Type B pancreatic cell (in vitro differentiated cells): ENCODE measurements at regions not wholly inside any gene's neighbourhood (a gene's known extent, or its start where the extent isn't known, plus 50 kb on each side); places are given as distances from the start of the nearest gene placed in this dataset.

Experiments
- DNase-seq: peaks from one replicate; pipeline ENCODE4 v3.0.0; 2021; ENCODE audit warnings: mixed read lengths; ENCODE audit not compliant: unreplicated experiment; ENCODE audit errors: extremely low spot score
- H3K27ac Mint-ChIP-seq: 2 replicates; pipeline ENCODE4 v1.8.0; 2021; ENCODE audit warnings: mild to moderate bottlenecking, mixed read lengths
- H3K27me3 Mint-ChIP-seq: 2 replicates; pipeline ENCODE4 v1.8.0; 2021; ENCODE audit warnings: mixed read lengths
- H3K36me3 Mint-ChIP-seq: 2 replicates; pipeline ENCODE4 v1.8.0; 2021; ENCODE audit warnings: mixed read lengths
- H3K4me1 Mint-ChIP-seq: one replicate; pipeline ENCODE4 v1.8.0; 2021; ENCODE audit warnings: mixed read lengths; ENCODE audit not compliant: unreplicated experiment
- H3K4me3 Mint-ChIP-seq: 2 replicates; pipeline ENCODE4 v1.8.0; 2021; ENCODE audit warnings: mild to moderate bottlenecking, mixed read lengths
- H3K9me3 Mint-ChIP-seq: 2 replicates; pipeline ENCODE4 v1.8.0; 2021; ENCODE audit warnings: mixed read lengths
- TF ChIP-seq, protein P1 (sequence below): fragments of 200-600 bp; sonication (generic); conservative IDR thresholded peaks from 2 replicates; pipeline ENCODE4 v1.5.0; 2021; ENCODE audit warnings: antibody characterized with exemption, mild to moderate bottlenecking

DNA sequence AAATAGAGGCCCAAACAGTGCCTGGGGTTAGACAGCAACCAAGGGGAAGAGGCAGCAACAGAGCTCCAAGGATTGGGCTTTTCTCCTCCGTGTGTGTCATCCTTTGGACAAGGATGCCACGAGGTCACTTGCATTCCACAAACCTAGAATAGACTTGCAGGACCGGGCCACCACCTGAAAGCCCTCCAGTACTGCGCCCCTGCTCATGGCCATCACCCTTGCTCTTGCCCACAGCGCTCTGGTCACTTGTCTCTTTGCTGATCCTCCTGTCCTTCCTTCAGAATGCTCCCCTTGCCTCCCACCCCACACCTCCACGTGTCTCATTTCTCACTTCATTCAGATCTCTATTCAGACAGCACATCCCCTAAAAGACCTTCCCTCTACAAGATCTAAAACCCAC is 247.4 kb downstream of the MATN1 start:
- Mint-ChIP-seq H3K36me3 (no peaks in the 10 kb centered on the region), H3K4me1 (peaks cover 7% of the 10 kb centered on the region), H3K4me3 (no peak overlapping the region), H3K9me3 (no peaks in the 10 kb centered on the region), H3K27me3 (peaks cover 28% of the 10 kb centered on the region), H3K27ac (no peak overlapping the region)
- TF ChIP-seq, protein P1, sequence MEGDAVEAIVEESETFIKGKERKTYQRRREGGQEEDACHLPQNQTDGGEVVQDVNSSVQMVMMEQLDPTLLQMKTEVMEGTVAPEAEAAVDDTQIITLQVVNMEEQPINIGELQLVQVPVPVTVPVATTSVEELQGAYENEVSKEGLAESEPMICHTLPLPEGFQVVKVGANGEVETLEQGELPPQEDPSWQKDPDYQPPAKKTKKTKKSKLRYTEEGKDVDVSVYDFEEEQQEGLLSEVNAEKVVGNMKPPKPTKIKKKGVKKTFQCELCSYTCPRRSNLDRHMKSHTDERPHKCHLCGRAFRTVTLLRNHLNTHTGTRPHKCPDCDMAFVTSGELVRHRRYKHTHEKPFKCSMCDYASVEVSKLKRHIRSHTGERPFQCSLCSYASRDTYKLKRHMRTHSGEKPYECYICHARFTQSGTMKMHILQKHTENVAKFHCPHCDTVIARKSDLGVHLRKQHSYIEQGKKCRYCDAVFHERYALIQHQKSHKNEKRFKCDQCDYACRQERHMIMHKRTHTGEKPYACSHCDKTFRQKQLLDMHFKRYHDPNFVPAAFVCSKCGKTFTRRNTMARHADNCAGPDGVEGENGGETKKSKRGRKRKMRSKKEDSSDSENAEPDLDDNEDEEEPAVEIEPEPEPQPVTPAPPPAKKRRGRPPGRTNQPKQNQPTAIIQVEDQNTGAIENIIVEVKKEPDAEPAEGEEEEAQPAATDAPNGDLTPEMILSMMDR, result no peak
- DNase-seq, result no peak

DNA sequence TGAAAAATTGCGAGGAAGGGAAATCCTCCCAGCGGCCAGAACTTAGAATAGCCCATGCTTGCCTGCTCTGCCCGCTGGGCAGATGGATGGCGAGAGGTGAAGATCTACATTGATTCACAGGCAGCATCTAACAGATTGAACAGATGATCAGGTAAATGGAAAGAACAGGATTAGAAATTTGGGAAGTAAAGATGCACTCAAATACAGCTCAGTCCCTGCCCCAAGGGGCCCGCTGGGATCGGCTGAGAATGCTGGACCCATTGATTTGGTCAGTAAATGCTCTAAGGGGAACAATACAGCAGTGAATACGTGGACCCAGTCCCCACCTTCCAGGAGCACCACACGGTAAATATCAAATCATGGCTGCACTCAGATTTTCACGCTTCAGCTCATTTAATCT is 248.2 kb downstream of the MATN1 start:
- Mint-ChIP-seq H3K27ac (no peak overlapping the region), H3K4me3 (no peak overlapping the region), H3K36me3 (no peaks in the 10 kb centered on the region), H3K4me1 (peaks cover 7% of the 10 kb centered on the region), H3K27me3 (peaks cover 28% of the 10 kb centered on the region), H3K9me3 (no peaks in the 10 kb centered on the region)
- DNase-seq, result no peak
- TF ChIP-seq, protein P1, result no peak

DNA sequence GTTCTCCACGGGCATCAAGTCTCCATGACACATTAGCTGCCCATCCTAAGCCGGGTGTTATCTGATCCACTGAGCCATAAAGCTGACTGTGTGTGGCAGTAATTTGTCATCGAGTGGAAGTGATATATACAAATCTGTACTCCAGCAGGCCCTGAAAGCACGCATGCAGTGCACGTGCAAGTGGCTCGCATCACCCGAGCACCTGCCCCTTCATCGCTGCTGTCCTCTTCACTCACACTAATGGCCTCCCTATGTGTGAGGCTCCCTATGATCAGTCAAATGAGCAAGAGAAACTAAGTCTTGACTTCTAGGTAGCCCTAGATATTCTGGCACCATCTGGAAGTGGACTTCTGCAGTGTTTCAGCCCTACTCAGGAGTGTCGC is 248.6 kb downstream of the MATN1 start:
- Mint-ChIP-seq H3K9me3 (no peaks in the 10 kb centered on the region), H3K4me3 (no peak overlapping the region), H3K4me1 (peaks cover 7% of the 10 kb centered on the region), H3K36me3 (no peaks in the 10 kb centered on the region), H3K27ac (no peak overlapping the region), H3K27me3 (peaks cover 28% of the 10 kb centered on the region)
- no peak for DNase-seq
- TF ChIP-seq, protein P1, result no peak

DNA sequence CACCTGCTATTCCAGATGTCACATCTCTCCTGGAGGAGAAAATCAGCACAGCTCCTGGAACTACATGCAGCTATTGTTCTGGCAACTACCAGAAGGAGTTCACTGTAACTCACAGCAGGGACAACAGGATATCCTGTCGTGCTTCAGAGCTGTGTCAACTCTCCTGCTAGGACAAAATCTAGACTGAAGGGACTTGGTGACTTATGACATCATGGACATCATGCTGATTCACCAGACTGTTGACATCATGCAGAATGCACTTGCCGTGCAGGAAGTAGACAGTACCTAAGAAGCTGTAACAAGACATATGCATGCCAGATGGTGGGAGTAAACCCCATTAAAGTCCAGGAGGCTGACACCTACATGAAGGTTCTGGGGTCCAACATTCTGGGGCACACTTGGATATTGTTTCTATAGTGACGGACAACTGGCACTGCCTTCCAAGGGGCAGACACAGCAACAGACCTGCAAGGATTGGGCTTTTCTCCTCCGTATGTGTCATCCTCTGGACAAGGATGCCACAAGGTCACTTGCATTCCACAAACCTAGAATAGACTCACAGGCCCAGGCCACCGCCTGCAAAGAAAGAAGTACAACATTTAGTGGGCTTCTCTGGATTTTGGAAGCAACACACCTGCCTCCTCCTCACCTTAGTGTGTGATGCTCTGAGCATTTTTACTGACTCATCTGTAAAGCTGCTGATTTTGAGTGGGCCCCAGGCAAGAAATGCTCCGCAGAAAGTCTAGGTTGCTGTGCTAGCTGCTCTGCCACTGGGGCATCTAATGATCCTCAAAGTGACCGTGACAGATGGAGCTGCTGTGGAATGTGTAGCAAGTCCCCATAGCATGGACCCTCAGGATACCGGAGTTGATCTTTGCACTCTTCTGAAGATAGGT is 249.2 kb downstream of the MATN1 start:
- DNase-seq, result no peak
- H3K4me3 Mint-ChIP-seq, result no peak overlapping the region
- H3K27me3 Mint-ChIP-seq, result peaks cover 28% of the 10 kb centered on the region
- peaks cover 7% of the 10 kb centered on the region for H3K4me1 Mint-ChIP-seq
- no peak overlapping the region for H3K27ac Mint-ChIP-seq
- TF ChIP-seq, protein P1, result no peak
- no peaks in the 10 kb centered on the region for H3K36me3 Mint-ChIP-seq
- H3K9me3 Mint-ChIP-seq, result no peaks in the 10 kb centered on the region

DNA sequence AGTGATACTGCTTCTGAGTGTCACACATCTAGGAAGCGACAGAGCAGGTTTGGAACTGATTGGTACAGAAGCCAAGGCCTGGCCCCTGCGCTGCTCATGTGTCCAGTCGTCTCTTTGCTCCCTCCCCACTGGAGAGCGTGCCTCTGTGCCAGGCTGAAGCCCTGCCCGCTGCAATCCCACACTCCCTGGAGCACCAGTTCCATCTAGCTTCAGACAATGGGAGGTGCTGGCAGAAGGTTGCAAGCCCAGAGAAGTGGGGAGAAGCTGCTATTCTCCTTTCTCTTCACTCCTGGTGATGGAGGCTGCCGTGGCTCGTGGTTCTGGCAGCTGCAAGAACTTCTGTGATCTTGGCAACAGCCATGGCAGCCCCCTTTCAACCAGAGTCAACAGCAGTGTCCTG is 250.9 kb downstream of the MATN1 start:
- no peaks in the 10 kb centered on the region for H3K36me3 Mint-ChIP-seq
- no peak overlapping the region for H3K4me3 Mint-ChIP-seq
- no peak for DNase-seq
- H3K4me1 Mint-ChIP-seq, result peaks cover 7% of the 10 kb centered on the region
- H3K27me3 Mint-ChIP-seq, result peaks cover 28% of the 10 kb centered on the region
- H3K27ac Mint-ChIP-seq, result no peak overlapping the region
- TF ChIP-seq, protein P1, result no peak
- no peaks in the 10 kb centered on the region for H3K9me3 Mint-ChIP-seq
